Gastrocnemius medialis (tissue), 4 donors: ENCODE measurements at regions not wholly inside any gene's neighbourhood (a gene's known extent, or its start where the extent isn't known, plus 50 kb on each side); places are given as distances from the start of the nearest gene placed in this dataset.

Experiments used
- POLR2A ChIP-seq, 2 donors: fragments of 450-650 bp; IDR thresholded peaks; one replicate each; pipeline ENCODE4 v1.6.1; 2017; ENCODE audit warnings: antibody characterized with exemption in 2 of 2, mild to moderate bottlenecking in 2 of 2, moderate library complexity in 2 of 2
- TF ChIP-seq, protein P1 (sequence below), 5 experiments: fragments of 450-650 bp in 3 of 5; fragments of 200-600 bp in 2 of 5; sonication (generic) in 2 of 5; IDR thresholded peaks in 4 of 5; conservative IDR thresholded peaks in 1 of 5; 1 replicate in 4 of 5; 2 replicates in 1 of 5; pipeline ENCODE4 v1.5.1; 2016 to 2019; ENCODE audit warnings: antibody characterized with exemption in 5 of 5, mild to moderate bottlenecking in 3 of 5, moderate library complexity in 3 of 5

DNA sequence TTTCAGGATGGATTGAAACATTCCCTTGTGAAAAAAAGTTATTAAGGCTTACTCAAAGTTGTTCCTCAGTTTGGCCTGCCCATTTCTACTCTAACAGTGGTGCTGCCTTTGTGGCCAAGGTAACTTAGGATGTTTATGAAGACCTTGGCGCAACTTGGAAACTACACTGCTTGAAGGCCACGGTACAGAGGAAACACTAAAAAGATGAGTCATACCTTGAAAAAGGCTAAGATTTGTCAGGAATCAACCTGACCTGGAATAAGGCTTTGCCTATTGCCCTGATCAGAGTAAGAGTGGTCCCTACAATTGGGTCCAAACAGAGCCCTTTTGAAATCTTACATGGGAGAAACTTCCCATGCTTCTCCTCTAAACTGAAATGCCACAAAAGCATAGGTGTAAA lies 119.9 kb upstream of the MOCS1 start:
- TF ChIP-seq, protein P1, sequence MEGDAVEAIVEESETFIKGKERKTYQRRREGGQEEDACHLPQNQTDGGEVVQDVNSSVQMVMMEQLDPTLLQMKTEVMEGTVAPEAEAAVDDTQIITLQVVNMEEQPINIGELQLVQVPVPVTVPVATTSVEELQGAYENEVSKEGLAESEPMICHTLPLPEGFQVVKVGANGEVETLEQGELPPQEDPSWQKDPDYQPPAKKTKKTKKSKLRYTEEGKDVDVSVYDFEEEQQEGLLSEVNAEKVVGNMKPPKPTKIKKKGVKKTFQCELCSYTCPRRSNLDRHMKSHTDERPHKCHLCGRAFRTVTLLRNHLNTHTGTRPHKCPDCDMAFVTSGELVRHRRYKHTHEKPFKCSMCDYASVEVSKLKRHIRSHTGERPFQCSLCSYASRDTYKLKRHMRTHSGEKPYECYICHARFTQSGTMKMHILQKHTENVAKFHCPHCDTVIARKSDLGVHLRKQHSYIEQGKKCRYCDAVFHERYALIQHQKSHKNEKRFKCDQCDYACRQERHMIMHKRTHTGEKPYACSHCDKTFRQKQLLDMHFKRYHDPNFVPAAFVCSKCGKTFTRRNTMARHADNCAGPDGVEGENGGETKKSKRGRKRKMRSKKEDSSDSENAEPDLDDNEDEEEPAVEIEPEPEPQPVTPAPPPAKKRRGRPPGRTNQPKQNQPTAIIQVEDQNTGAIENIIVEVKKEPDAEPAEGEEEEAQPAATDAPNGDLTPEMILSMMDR (IDR thresholded peaks at IDR 0.05 in 4 of 5, conservative IDR thresholded peaks at IDR 0.05 in 1 of 5) = no peak
- TF ChIP-seq POLR2A (IDR thresholded peaks at IDR 0.05) = no peak
